Endothelial cell of umbilical vein (primary cell): ENCODE measurements at regions not wholly inside any gene's neighbourhood (a gene's known extent, or its start where the extent isn't known, plus 50 kb on each side); places are given as distances from the start of the nearest gene placed in this dataset.

Experiments used
- BruUV-seq: library from RNA; stranded (reverse); fragments of 400-500 nt; replicated peaks from 2 replicates; lab custom pipeline; 2021; lab: Mats Ljungman, UMichigan
- CTCF ChIA-PET: fragments of 300-600, 350-600 bp; sonication (Branson Sonifier 250); formaldehyde crosslinking; loops from one replicate; lab custom pipeline; 2021; ENCODE audit warnings: antibody characterized with exemption, inconsistent platforms; lab: Charles Lee
- POLR2A ChIA-PET: fragments of 300-600, 350-600 bp; sonication (Branson Sonifier 250); formaldehyde crosslinking; loops from one replicate; lab custom pipeline; 2021; ENCODE audit warnings: antibody characterized with exemption, inconsistent platforms; lab: Charles Lee
- DNase-seq: peaks from one replicate; pipeline ENCODE4 v3.0.0-alpha.2; 2011; ENCODE audit warnings: low read depth, low spot score
- FAIRE-seq: peaks from 2 replicates; lab custom pipeline; 2011; peaks lifted over from hg19 to GRCh38; lab: Jason Lieb, UNC
- H2AFZ ChIP-seq: 2 replicates; pipeline ENCODE4 v1.6.0; 2012; ENCODE audit warnings: low read depth, low read length, control low read depth, inconsistent platforms
- H3K27ac ChIP-seq: 2 replicates; pipeline ENCODE4 v1.5.1; 2011; ENCODE audit warnings: low read depth, mild to moderate bottlenecking, control low read depth, low read length, moderate library complexity; ENCODE audit not compliant: insufficient read depth
- H3K27me3 ChIP-seq, 2 experiments: 2 replicates each; pipeline versions ENCODE4 v1.6.0 to v1.6.1; 2011; ENCODE audit warnings: low read length in 2 of 2, mixed read lengths in 1 of 2; ENCODE audit not compliant: control insufficient read depth in 2 of 2, insufficient read depth in 2 of 2
- H3K36me3 ChIP-seq, 2 experiments: 2 replicates in 1 of 2; 3 replicates in 1 of 2; pipeline ENCODE4 v1.5.1; 2011; ENCODE audit warnings: low read length in 2 of 2, mild to moderate bottlenecking in 1 of 2, moderate library complexity in 1 of 2; ENCODE audit not compliant: control insufficient read depth in 2 of 2, insufficient read depth in 2 of 2; ENCODE audit errors: extremely low read depth in 1 of 2
- H3K4me1 ChIP-seq: 3 replicates; pipeline ENCODE4 v1.5.1; 2011; ENCODE audit warnings: mild to moderate bottlenecking, low read length; ENCODE audit not compliant: control insufficient read depth, insufficient read depth; ENCODE audit errors: extremely low read depth
- H3K4me2 ChIP-seq: 2 replicates; pipeline ENCODE4 v1.6.1; 2011; ENCODE audit warnings: low read length, control low read depth, mixed read lengths; ENCODE audit not compliant: insufficient read depth
- H3K4me3 ChIP-seq, 3 experiments: fragments of 200-600 bp in 1 of 3; sonication (generic), shearing (Covaris generic) in 1 of 3; replicated peaks in 1 of 3; 2 replicates each; pipeline ENCODE4 v1.5.1; 2011 to 2016; ENCODE audit warnings: control low read depth in 3 of 3, low read length in 3 of 3, mild to moderate bottlenecking in 2 of 3, inconsistent platforms in 1 of 3, low read depth in 1 of 3, moderate library complexity in 1 of 3; ENCODE audit not compliant: insufficient read depth in 1 of 3
- H3K79me2 ChIP-seq: 2 replicates; pipeline ENCODE4 v1.6.0; 2012; ENCODE audit warnings: low read length, inconsistent platforms; ENCODE audit not compliant: control insufficient read depth, insufficient read depth
- H3K9ac ChIP-seq: replicated peaks from 2 replicates; pipeline ENCODE3; 2011; ENCODE audit warnings: low read length, control low read depth; ENCODE audit not compliant: insufficient read depth; ENCODE audit errors: extremely low read depth
- H3K9me1 ChIP-seq: replicated peaks from 3 replicates; pipeline ENCODE4 v1.6.0; 2011; ENCODE audit warnings: mild to moderate bottlenecking, low read length; ENCODE audit not compliant: control insufficient read depth, insufficient read depth; ENCODE audit errors: extremely low read depth
- H3K9me3 ChIP-seq: replicated peaks from 2 replicates; pipeline ENCODE4 v1.5.1; 2012; ENCODE audit warnings: low read length, inconsistent platforms; ENCODE audit not compliant: control insufficient read depth, insufficient read depth
- H4K20me1 ChIP-seq: replicated peaks from 2 replicates; pipeline ENCODE3; 2011; ENCODE audit warnings: mild to moderate bottlenecking, low read length; ENCODE audit not compliant: control insufficient read depth, insufficient read depth; ENCODE audit errors: extremely low read depth
- CTCF ChIP-seq, 2 donors: IDR thresholded peaks; 1 replicate in 1 of 2; 2 replicates in 1 of 2; pipeline ENCODE4 v1.5.1; 2011; ENCODE audit warnings: low read length in 2 of 2, mild to moderate bottlenecking in 2 of 2, moderate library complexity in 2 of 2, control low read depth in 1 of 2, inconsistent platforms in 1 of 2, low read depth in 1 of 2; ENCODE audit not compliant: insufficient read depth in 1 of 2; ENCODE audit errors: extremely low read depth in 1 of 2
- EZH2 ChIP-seq: IDR thresholded peaks from 2 replicates; pipeline ENCODE4 v1.6.1; 2012; ENCODE audit warnings: borderline replicate concordance, low read depth, mild to moderate bottlenecking, moderate library complexity, low read length, inconsistent platforms; ENCODE audit not compliant: severe bottlenecking
- FOS ChIP-seq: IDR thresholded peaks from 2 replicates; pipeline ENCODE4 v1.6.1; 2011; ENCODE audit warnings: mild to moderate bottlenecking, low read length, moderate library complexity, borderline replicate concordance; ENCODE audit not compliant: insufficient read depth
- GATA2 ChIP-seq: IDR thresholded peaks from 2 replicates; pipeline ENCODE4 v1.7.0; 2011; ENCODE audit warnings: low read depth, mild to moderate bottlenecking, moderate library complexity, mixed read lengths, low read length; ENCODE audit not compliant: insufficient read length, insufficient read depth
- JUN ChIP-seq: IDR thresholded peaks from 2 replicates; pipeline ENCODE4 v1.6.1; 2011; ENCODE audit warnings: borderline replicate concordance, low read depth; ENCODE audit not compliant: insufficient read length, insufficient read depth
- MAX ChIP-seq: IDR thresholded peaks from 2 replicates; pipeline ENCODE4 v1.6.1; 2011; ENCODE audit not compliant: insufficient read depth, insufficient read length
- MYC ChIP-seq: IDR thresholded peaks from one replicate; pipeline ENCODE4 v1.6.1; 2011; ENCODE audit warnings: mild to moderate bottlenecking, low read depth, low read length
- POLR2A ChIP-seq: IDR thresholded peaks from 2 replicates; pipeline ENCODE4 v1.6.1; 2012; ENCODE audit warnings: low read depth, mild to moderate bottlenecking, control low read depth, low read length
- POLR2AphosphoS5 ChIP-seq: IDR thresholded peaks from 2 replicates; pipeline ENCODE4 v1.6.1; 2012; ENCODE audit warnings: low read depth, mild to moderate bottlenecking, control low read depth, low read length, moderate library complexity; ENCODE audit not compliant: insufficient read depth
- dilution Hi-C: fragments of 300-500 bp; cut with MboI; formaldehyde crosslinking; loops from one replicate; pipeline ENCODE4 v1.15.0; 2019; ENCODE audit warnings: low sequenced_read_pairs; ENCODE audit not compliant: extremely low pct_ligation_motif_present
- intact Hi-C: fragments of 100-400 bp; cut with micrococcal nuclease; formaldehyde crosslinking; loops from one replicate; pipeline ENCODE4 v1.10.0; 2022

GRCh38 chr3:73255609-73256029 lies 194.2 kb downstream of the EBLN2 start:
- H4K20me1 ChIP-seq, result no peaks in the 10 kb centered on the region
- dilution Hi-C loops, result no loop called here
- no peak for FAIRE-seq

More at GRCh38 chr3:73255609-73256029, 194.2 kb downstream of the EBLN2 start:
- no peak for DNase-seq
- no peak overlapping the region for H3K4me2 ChIP-seq
- no peaks in the 10 kb centered on the region for H3K36me3 ChIP-seq
- H3K4me3 ChIP-seq, result no peak overlapping the region
- CTCF ChIA-PET, result no interaction called here
- no peak overlapping the region for H3K9ac ChIP-seq
- no peaks in the 10 kb centered on the region for H3K4me1 ChIP-seq
- BruUV-seq, result no TSS peak
- H3K27ac ChIP-seq, result no peak overlapping the region
- intact Hi-C loops, result no loop called here
- POLR2A ChIA-PET, result no interaction called here
- no peak overlapping the region for H2AFZ ChIP-seq
- TF ChIP-seq GATA2 (no peak), CTCF (IDR thresholded peaks at IDR 0.05; ENCODE audit: extremely low read depth in 1 of 2, insufficient read depth in 1 of 2, low read depth in 1 of 2, low read length in 2 of 2) (no peak), JUN (no peak), EZH2 (no peak), POLR2AphosphoS5 (no peak), MYC (no peak), POLR2A (no peak), MAX (no peak), FOS (no peak)
- no peaks in the 10 kb centered on the region for H3K9me1 ChIP-seq
- no peaks in the 10 kb centered on the region for H3K27me3 ChIP-seq
- H3K79me2 ChIP-seq, result no peaks in the 10 kb centered on the region
- H3K9me3 ChIP-seq, result no peaks in the 10 kb centered on the region
